Umbilical cord (tissue), 1 donor: ENCODE measurements at regions not wholly inside any gene's neighbourhood (a gene's known extent, or its start where the extent isn't known, plus 50 kb on each side); places are given as distances from the start of the nearest gene placed in this dataset.

Experiments
- DNase-seq: peaks from one replicate; pipeline ENCODE4 v3.0.0-alpha.2; 2015; ENCODE audit warnings: low spot score

- DNase-seq, result no peak
Measured at GRCh38 chr1:216888731-216889130, 165.5 kb upstream of the ESRRG start.

GRCh38 chr1:216887032-216887431 is 163.8 kb upstream of the ESRRG start:
- DNase-seq, result no peak

GRCh38 chr1:216884614-216885229 is 161.5 kb upstream of the ESRRG start:
- peak; percentile 4 for DNase-seq

GRCh38 chr1:216883518-216883917 is 160.3 kb upstream of the ESRRG start:
- no peak for DNase-seq

GRCh38 chr1:216881695-216882094 is 158.5 kb upstream of the ESRRG start:
- no peak for DNase-seq

- DNase-seq, result no peak
Measured at GRCh38 chr1:216866714-216867113, 143.5 kb upstream of the ESRRG start.

- no peak for DNase-seq
Measured at GRCh38 chr1:216855810-216856209, 132.6 kb upstream of the ESRRG start.

- DNase-seq, result no peak
Measured at GRCh38 chr1:216854836-216855484, 131.7 kb upstream of the ESRRG start.

GRCh38 chr1:216851073-216851472 is 127.8 kb upstream of the ESRRG start:
- no peak for DNase-seq

- no peak for DNase-seq
Measured at GRCh38 chr1:216849146-216849545, 125.9 kb upstream of the ESRRG start.

- peak; percentile 7 for DNase-seq
Measured at GRCh38 chr1:216847397-216848036, 124.3 kb upstream of the ESRRG start.

GRCh38 chr1:216846339-216846738 is 123.1 kb upstream of the ESRRG start:
- DNase-seq, result no peak

GRCh38 chr1:216843409-216843808 is 120.2 kb upstream of the ESRRG start:
- DNase-seq, result no peak

GRCh38 chr1:216841165-216841564 is 117.9 kb upstream of the ESRRG start:
- DNase-seq, result peak; percentile 9

- DNase-seq, result no peak
Measured at GRCh38 chr1:216836316-216836715, 113.1 kb upstream of the ESRRG start.

- no peak for DNase-seq
Measured at GRCh38 chr1:216833509-216833908, 110.3 kb upstream of the ESRRG start.

- DNase-seq, result no peak
Measured at GRCh38 chr1:216832192-216832591, 109.0 kb upstream of the ESRRG start.

GRCh38 chr1:216830424-216831210 is 107.4 kb upstream of the ESRRG start:
- DNase-seq, result peak; percentile 16

- no peak for DNase-seq
Measured at GRCh38 chr1:216827251-216827650, 104.0 kb upstream of the ESRRG start.

- DNase-seq, result no peak
Measured at GRCh38 chr1:216826646-216827045, 103.4 kb upstream of the ESRRG start.

- no peak for DNase-seq
Measured at GRCh38 chr1:216826214-216826613, 103.0 kb upstream of the ESRRG start.

- DNase-seq, result no peak
Measured at GRCh38 chr1:216825557-216825956, 102.3 kb upstream of the ESRRG start.
